ENCODE measurements at regions not wholly inside any gene's neighbourhood (a gene's known extent, or its start where the extent isn't known, plus 50 kb on each side); places are given as distances from the start of the nearest gene placed in this dataset.
A peak's percentile ranks its signal among the peaks of the same experiment; 100 is the strongest.

DNA sequence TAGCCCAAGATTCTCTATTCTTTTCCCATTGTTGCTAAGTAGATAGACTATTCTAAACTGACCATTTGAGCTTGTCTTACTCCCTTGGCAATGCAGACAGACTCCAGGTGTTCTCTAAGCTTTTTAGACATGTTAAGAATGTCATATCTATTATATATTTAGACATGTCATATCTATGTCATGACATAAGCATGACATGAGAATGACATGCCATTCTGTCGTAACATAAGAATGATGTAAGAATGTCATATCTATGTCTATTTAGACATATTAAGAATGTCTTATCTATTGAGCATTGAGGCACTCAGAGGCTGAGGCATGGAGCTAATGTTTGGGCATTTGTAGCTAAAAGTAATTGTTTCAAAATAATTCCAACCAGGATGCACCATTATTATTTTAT lies 277.3 kb upstream of the ATP2B1 start:
- TF ChIP-seq POLR2A (IDR thresholded peaks at IDR 0.05) (no peak), CTCF (IDR thresholded peaks at IDR 0.05) (no peak)
- H3K27ac ChIP-seq, result no peak overlapping the region
- no peak for ATAC-seq
- H3K27me3 ChIP-seq, result no peaks in the 10 kb centered on the region
- WGBS, 4 donors, result 94 to 100% (median 96%) methylated on average over 1 of the region's 1 CpG
- no peaks in the 10 kb centered on the region for H3K36me3 ChIP-seq
- no peak overlapping the region for H3K4me3 ChIP-seq
- H3K9me3 ChIP-seq, result no peaks in the 10 kb centered on the region
- no peak for DNase-seq
- no peaks in the 10 kb centered on the region for H3K4me1 ChIP-seq
- intact Hi-C loops (cut with DNase I), result no loop called here

DNA sequence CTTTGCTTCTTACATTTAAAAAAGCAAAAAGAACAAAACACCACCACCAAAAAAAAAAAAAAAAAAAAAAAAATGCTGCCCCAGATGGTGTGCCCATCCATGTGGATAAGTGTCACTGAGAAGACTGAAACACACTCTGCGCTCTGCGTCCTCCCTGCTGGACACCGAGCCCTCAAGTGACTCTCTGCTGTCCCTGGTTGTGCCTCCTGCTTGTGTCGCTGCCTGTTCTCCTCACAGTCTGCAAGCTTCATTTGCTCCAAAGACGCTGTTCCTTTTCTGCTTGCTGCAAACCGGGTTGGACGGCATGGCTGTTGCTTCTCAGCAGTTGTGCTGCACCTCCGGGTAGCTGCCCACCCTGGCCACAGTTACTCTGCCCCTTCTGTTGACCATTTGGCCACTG lies 276.2 kb upstream of the ATP2B1 start:
- Histone ChIP-seq H3K36me3 (no peaks in the 10 kb centered on the region), H3K9me3 (no peaks in the 10 kb centered on the region), H3K27me3 (no peaks in the 10 kb centered on the region), H3K4me3 (no peak overlapping the region), H3K27ac (no peak overlapping the region), H3K4me1 (peaks cover 0 to 7% (median 0%) of the 10 kb centered on the region in 12 donors)
- ATAC-seq, result no peak
- DNase-seq, result no peak
- intact Hi-C loops (cut with DNase I), result no loop called here
- TF ChIP-seq POLR2A (IDR thresholded peaks at IDR 0.05) (no peak), CTCF (IDR thresholded peaks at IDR 0.05) (no peak)
- 92 to 96% (median 94%) methylated on average over 8 of the region's 8 CpGs for WGBS, 4 donors

DNA sequence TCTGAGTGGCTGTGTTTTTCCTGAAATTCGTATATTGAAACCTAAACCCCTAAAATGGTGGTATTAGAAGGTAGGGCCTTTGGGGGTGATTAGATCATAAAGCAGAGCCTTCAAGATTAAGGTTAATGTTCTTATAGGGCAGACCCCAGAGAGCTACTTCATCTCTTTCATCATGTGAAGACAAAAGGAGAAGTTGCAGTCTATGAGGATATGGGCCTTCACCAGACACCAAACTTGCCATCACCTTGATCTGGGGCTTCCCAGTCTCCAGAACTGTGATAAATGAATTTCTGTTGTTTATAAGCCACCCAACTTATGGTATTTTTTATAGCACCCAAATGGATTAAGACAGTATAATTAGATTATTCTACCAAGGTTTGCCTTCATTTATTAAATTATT lies 275.0 kb upstream of the ATP2B1 start:
- WGBS, 4 donors, result 94 to 100% (median 100%) methylated on average over 1 of the region's 1 CpG
- peaks cover 0 to 8% (median 0%) of the 10 kb centered on the region in 12 donors for H3K4me1 ChIP-seq
- no peaks in the 10 kb centered on the region for H3K9me3 ChIP-seq
- no peaks in the 10 kb centered on the region for H3K36me3 ChIP-seq
- DNase-seq (no peak), ATAC-seq (no peak)
- TF ChIP-seq POLR2A (IDR thresholded peaks at IDR 0.05) (no peak), CTCF (IDR thresholded peaks at IDR 0.05) (no peak)
- H3K4me3 ChIP-seq, result no peak overlapping the region
- no peaks in the 10 kb centered on the region for H3K27me3 ChIP-seq
- H3K27ac ChIP-seq, result no peak overlapping the region
- intact Hi-C loops (cut with DNase I), result no loop called here

DNA sequence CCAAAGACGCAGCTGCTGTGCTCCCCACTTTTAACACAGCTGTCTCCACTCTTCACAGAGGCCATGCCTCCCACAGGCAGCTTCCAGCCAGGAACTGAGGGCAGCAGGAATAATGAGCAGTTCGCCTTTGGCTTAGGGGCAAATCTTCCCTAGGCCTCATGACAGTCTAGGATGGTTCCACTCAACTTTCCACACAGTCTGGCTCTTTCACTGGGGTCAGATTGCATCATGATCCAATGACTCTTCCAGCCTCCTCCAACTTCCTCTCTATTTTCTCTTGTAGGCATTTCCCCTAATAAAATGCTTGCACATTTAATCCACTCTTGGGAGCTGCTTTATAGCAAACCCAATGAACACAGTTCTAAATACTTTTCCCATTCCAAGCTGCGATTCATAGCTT lies 271.6 kb upstream of the ATP2B1 start:
- TF ChIP-seq CTCF (IDR thresholded peaks at IDR 0.05), result no peak
- no peak for TF ChIP-seq POLR2A (IDR thresholded peaks at IDR 0.05)
- peak in 2 of 5 donors; percentile 26 to 30 for DNase-seq
- Histone ChIP-seq H3K4me3 (no peak overlapping the region), H3K36me3 (no peaks in the 10 kb centered on the region), H3K27ac (peak overlapping the region in 1 of 12 donors; percentile 74), H3K4me1 (peaks cover 0 to 8% (median 0%) of the 10 kb centered on the region in 12 donors), H3K27me3 (no peaks in the 10 kb centered on the region), H3K9me3 (no peaks in the 10 kb centered on the region)
- ATAC-seq, result peak in 3 of 4 donors; percentile 77 to 84 (median 77)
- intact Hi-C loops (cut with DNase I), result no loop called here
- WGBS, 4 donors, result 73 to 88% (median 83%) methylated on average over 3 of the region's 3 CpGs

Data from heart left ventricle (tissue), 16 donors.